ENCODE measurements at regions not wholly inside any gene's neighbourhood (a gene's known extent, or its start where the extent isn't known, plus 50 kb on each side); places are given as distances from the start of the nearest gene placed in this dataset.

- H3K4me3 ChIP-seq (ENCODE audit: low read length): no peak overlapping the region
- TF ChIP-seq CTCF (conservative IDR thresholded peaks at IDR 0.05; ENCODE audit: low read depth, low read length): no peak
- DNase-seq (ENCODE audit: low read depth): no peak
These were observed 94.8 kb upstream of the XYLT1 start for GRCh38 chr16:17565605-17566004.

GRCh38 chr16:17564856-17565255 is 94.1 kb upstream of the XYLT1 start:
- TF ChIP-seq CTCF (conservative IDR thresholded peaks at IDR 0.05; ENCODE audit: low read depth, low read length): no peak
- DNase-seq (ENCODE audit: low read depth): no peak
- no peak overlapping the region for H3K4me3 ChIP-seq (ENCODE audit: low read length)

GRCh38 chr16:17563323-17564091 is 92.7 kb upstream of the XYLT1 start:
- no peak for DNase-seq (ENCODE audit: low read depth)
- TF ChIP-seq CTCF (conservative IDR thresholded peaks at IDR 0.05; ENCODE audit: low read depth, low read length): no peak
- no peak overlapping the region for H3K4me3 ChIP-seq (ENCODE audit: low read length)

- TF ChIP-seq CTCF (conservative IDR thresholded peaks at IDR 0.05; ENCODE audit: low read depth, low read length): no peak
- DNase-seq (ENCODE audit: low read depth): no peak
- H3K4me3 ChIP-seq (ENCODE audit: low read length): no peak overlapping the region
These were observed 90.3 kb upstream of the XYLT1 start for GRCh38 chr16:17561056-17561455.

- DNase-seq (ENCODE audit: low read depth): no peak
- H3K4me3 ChIP-seq (ENCODE audit: low read length): no peak overlapping the region
- no peak for TF ChIP-seq CTCF (conservative IDR thresholded peaks at IDR 0.05; ENCODE audit: low read depth, low read length)
These were observed 89.8 kb upstream of the XYLT1 start for GRCh38 chr16:17560548-17560947.

GRCh38 chr16:17559394-17559793 is 88.6 kb upstream of the XYLT1 start:
- TF ChIP-seq CTCF (conservative IDR thresholded peaks at IDR 0.05; ENCODE audit: low read depth, low read length): no peak
- DNase-seq (ENCODE audit: low read depth): no peak
- no peak overlapping the region for H3K4me3 ChIP-seq (ENCODE audit: low read length)

GRCh38 chr16:17557949-17558348 is 87.2 kb upstream of the XYLT1 start:
- no peak overlapping the region for H3K4me3 ChIP-seq (ENCODE audit: low read length)
- no peak for DNase-seq (ENCODE audit: low read depth)
- no peak for TF ChIP-seq CTCF (conservative IDR thresholded peaks at IDR 0.05; ENCODE audit: low read depth, low read length)
